HepG2 (cell line): ENCODE measurements at regions not wholly inside any gene's neighbourhood (a gene's known extent, or its start where the extent isn't known, plus 50 kb on each side); places are given as distances from the start of the nearest gene placed in this dataset.

ENCODE experiments used
- ATAC-seq: fragments of 200-7000 bp; cut with Tn5 transposase; 3 replicates; pipeline ENCODE4 v1.9.1; 2020; ENCODE audit warnings: mild to moderate bottlenecking, moderate library complexity
- BruUV-seq: library from RNA; stranded (reverse); fragments of 400-500 nt; replicated peaks from 2 replicates; lab custom pipeline; 2021; lab: Mats Ljungman, UMichigan
- CTCF ChIA-PET: fragments of 300-600 bp; formaldehyde crosslinking; extraction: SDS; loops from one replicate; lab custom pipeline; 2021; ENCODE audit warnings: low total read pairs, inconsistent platforms, low intra/inter-chr PET ratio; lab: Yijun Ruan, JAX
- POLR2A ChIA-PET: fragments of 350-600 bp; sonication (Branson Sonifier 250); formaldehyde crosslinking; loops from one replicate; lab custom pipeline; 2020; ENCODE audit warnings: antibody characterized with exemption, inconsistent platforms; lab: Yijun Ruan, JAX
- DNase-seq: peaks from one replicate; pipeline ENCODE4 v3.0.0-alpha.2; 2015; ENCODE audit warnings: low spot score
- FAIRE-seq: peaks from 3 replicates; lab custom pipeline; 2011; peaks lifted over from hg19 to GRCh38; lab: Jason Lieb, UNC
- H2AFZ ChIP-seq: one replicate; pipeline ENCODE4 v1.6.1; 2011; ENCODE audit warnings: low read length, inconsistent platforms
- H3K27ac ChIP-seq: fragments of 300-600 bp; 3 replicates; pipeline ENCODE4 v1.8.0; 2011; ENCODE audit warnings: mixed run types, mild to moderate bottlenecking, mixed read lengths, low read length, inconsistent platforms; ENCODE audit not compliant: insufficient read depth; ENCODE audit errors: extremely low read length
- H3K27me3 ChIP-seq, 2 experiments: fragments of 200-600 bp in 1 of 2; 2 replicates in 1 of 2; 3 replicates in 1 of 2; pipeline versions ENCODE4 v1.6.0 to v1.8.0; 2011; ENCODE audit warnings: low read length in 2 of 2, mild to moderate bottlenecking in 2 of 2, moderate library complexity in 2 of 2, inconsistent platforms in 1 of 2; ENCODE audit not compliant: insufficient read depth in 2 of 2, control insufficient read depth in 1 of 2
- H3K36me3 ChIP-seq, 2 experiments: fragments of 200-600 bp in 1 of 2; replicated peaks in 1 of 2; 2 replicates in 1 of 2; 3 replicates in 1 of 2; pipeline versions ENCODE4 v1.5.1 to v1.8.0; 2011; ENCODE audit warnings: low read length in 2 of 2, inconsistent platforms in 1 of 2; ENCODE audit not compliant: insufficient read depth in 2 of 2, control insufficient read depth in 1 of 2
- H3K4me1 ChIP-seq: 2 replicates; pipeline ENCODE4 v1.5.1; 2012; ENCODE audit warnings: low read length, inconsistent platforms; ENCODE audit not compliant: insufficient read depth
- H3K4me2 ChIP-seq: 2 replicates; pipeline ENCODE4 v1.6.0; 2011; ENCODE audit warnings: low read depth, low read length, inconsistent platforms
- H3K4me3 ChIP-seq, 3 experiments: fragments of 200-600 bp in 1 of 3; sonication (generic), shearing (Covaris generic) in 1 of 3; replicated peaks in 1 of 3; 2 replicates each; pipeline ENCODE4 v1.5.1; 2011 to 2016; ENCODE audit warnings: low read length in 3 of 3, inconsistent platforms in 2 of 3, low read depth in 2 of 3, mild to moderate bottlenecking in 2 of 3, control low read depth in 1 of 3, mixed read lengths in 1 of 3; ENCODE audit not compliant: insufficient read depth in 1 of 3
- H3K79me2 ChIP-seq: one replicate; pipeline ENCODE4 v1.6.1; 2011; ENCODE audit warnings: low read length, inconsistent platforms; ENCODE audit not compliant: insufficient read depth
- H3K9ac ChIP-seq: 2 replicates; pipeline ENCODE4 v1.6.0; 2011; ENCODE audit warnings: mild to moderate bottlenecking, low read depth, low read length, inconsistent platforms; ENCODE audit not compliant: insufficient read depth
- H3K9me3 ChIP-seq: 2 replicates; pipeline ENCODE4 v1.5.1; 2012; ENCODE audit warnings: mild to moderate bottlenecking, low read length
- H4K20me1 ChIP-seq: 2 replicates; pipeline ENCODE4 v1.6.0; 2011; ENCODE audit warnings: inconsistent platforms, mild to moderate bottlenecking, low read length, moderate library complexity; ENCODE audit not compliant: insufficient read depth
- CENPX ChIP-seq: sonication (generic); formaldehyde crosslinking; IDR thresholded peaks from 2 replicates; pipeline ENCODE4 v1.9.0; 2021; ENCODE audit warnings: mild to moderate bottlenecking, missing genetic modification reagents, moderate library complexity
- KLF11 ChIP-seq: IDR thresholded peaks from 2 replicates; pipeline ENCODE4 v1.6.1; 2016; ENCODE audit warnings: missing compliant biosample characterization
- RBFOX2 ChIP-seq: fragments of 200-400 bp; formaldehyde crosslinking; IDR thresholded peaks from 2 replicates; pipeline ENCODE4 v1.6.1; 2017; ENCODE audit warnings: low read depth, mild to moderate bottlenecking, low read length
- SNAPC2 ChIP-seq: sonication (generic); formaldehyde crosslinking; IDR thresholded peaks from 2 replicates; pipeline ENCODE4 v1.8.1; 2022; ENCODE audit warnings: mild to moderate bottlenecking, missing genetic modification reagents
- SP140L ChIP-seq: sonication (generic); formaldehyde crosslinking; IDR thresholded peaks from 2 replicates; pipeline ENCODE4 v1.4.0; 2020; ENCODE audit warnings: missing genetic modification reagents, borderline replicate concordance
- ZNF343 ChIP-seq: sonication (generic); formaldehyde crosslinking; IDR thresholded peaks from 2 replicates; pipeline ENCODE4 v1.4.0; 2020; ENCODE audit warnings: mild to moderate bottlenecking, missing genetic modification reagents
- ZNF781 ChIP-seq: sonication (generic); formaldehyde crosslinking; IDR thresholded peaks from 2 replicates; pipeline ENCODE4 v1.5.1; 2020; ENCODE audit warnings: borderline replicate concordance, mild to moderate bottlenecking, missing genetic modification reagents; ENCODE audit errors: not compliant biosample characterization
- ZNF790 ChIP-seq: sonication (generic); formaldehyde crosslinking; IDR thresholded peaks from 2 replicates; pipeline ENCODE4 v1.8.0; 2022; ENCODE audit warnings: missing genetic modification reagents, mild to moderate bottlenecking, borderline replicate concordance
- WGBS: methylation state at CpG from one replicate; pipeline ENCODE4 v1.1.6; 2017; ENCODE audit warnings: low lambda C conversion rate; 5-methylcytosine and 5-hydroxymethylcytosine counted together
- in situ Hi-C: cut with HindIII; loops from 2 replicates; pipeline ENCODE4 v1.10.0; 2017; ENCODE audit warnings: low pct_unique_long_range_greater_than_20kb; ENCODE audit not compliant: extremely low pct_ligation_motif_present
- intact Hi-C: fragments of 100-400 bp; cut with micrococcal nuclease; formaldehyde crosslinking; loops from one replicate; pipeline ENCODE4 v1.10.0; 2022; ENCODE audit not compliant: unreplicated experiment
- TF ChIP-seq, protein P1 (sequence below): sonication (generic); formaldehyde crosslinking; IDR thresholded peaks from 2 replicates; pipeline ENCODE4 v1.5.0; 2020; ENCODE audit warnings: missing genetic modification reagents
- TF ChIP-seq, protein P2 (sequence below): sonication (generic); formaldehyde crosslinking; IDR thresholded peaks from 2 replicates; pipeline ENCODE4 v1.8.1; 2022; ENCODE audit warnings: mild to moderate bottlenecking, missing genetic modification reagents
- TF ChIP-seq, protein P3 (sequence below): sonication (generic); formaldehyde crosslinking; IDR thresholded peaks from 2 replicates; pipeline ENCODE4 v1.5.0; 2020; ENCODE audit warnings: mild to moderate bottlenecking, missing genetic modification reagents
- TF ChIP-seq, protein P4 (sequence below): sonication (generic); formaldehyde crosslinking; IDR thresholded peaks from 2 replicates; pipeline ENCODE4 v1.8.0; 2022; ENCODE audit warnings: mild to moderate bottlenecking, missing genetic modification reagents

DNA sequence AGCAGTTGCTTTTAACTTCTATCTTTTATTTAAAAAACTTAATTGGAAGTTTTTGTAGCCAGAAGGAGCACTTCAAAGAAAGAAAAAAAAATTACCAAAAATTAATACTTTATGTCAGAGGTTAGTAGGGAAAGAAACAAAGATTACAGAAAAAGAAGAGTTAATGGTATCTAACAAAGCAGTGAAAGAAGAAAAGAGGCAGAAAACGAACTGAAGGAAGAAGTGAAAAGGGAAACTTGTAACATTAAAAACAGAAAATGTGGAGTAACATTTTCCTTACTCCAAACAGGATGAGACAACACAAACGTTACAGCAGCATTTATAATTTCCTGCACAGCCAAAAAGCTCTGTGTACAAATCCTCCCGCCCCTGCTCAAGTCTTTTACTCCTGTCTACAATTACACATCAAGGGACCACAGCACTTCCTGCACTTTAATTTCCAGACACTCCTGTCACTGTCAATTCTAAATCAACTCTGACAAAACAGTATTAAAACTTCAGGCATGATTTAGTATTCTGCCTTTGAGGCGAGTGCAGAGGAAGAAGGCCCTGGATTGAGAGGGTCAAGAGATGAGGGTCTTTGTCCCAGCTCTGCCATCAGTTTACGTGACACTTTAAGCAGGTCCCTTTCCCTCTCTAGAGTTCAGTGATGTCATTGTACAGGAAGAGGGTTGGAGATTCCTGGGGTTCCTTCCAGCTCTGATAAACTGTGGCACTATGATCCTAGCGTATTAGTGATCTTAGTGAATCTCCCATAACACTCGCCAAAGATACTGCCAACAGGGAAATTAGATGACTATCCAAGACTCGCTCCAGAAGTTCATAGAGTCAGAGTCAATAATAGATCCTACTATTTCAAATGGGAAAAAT, 53.2 kb upstream of the LSM14A start:
- ChIA-PET CTCF (no interaction called here), POLR2A (no interaction called here)
- TF ChIP-seq ZNF790 = no peak
- no peak for TF ChIP-seq ZNF343
- no peak for TF ChIP-seq KLF11 (CRISPR knock-in tag)
- no peak for TF ChIP-seq SP140L (CRISPR knock-in tag)
- TF ChIP-seq, protein P1, sequence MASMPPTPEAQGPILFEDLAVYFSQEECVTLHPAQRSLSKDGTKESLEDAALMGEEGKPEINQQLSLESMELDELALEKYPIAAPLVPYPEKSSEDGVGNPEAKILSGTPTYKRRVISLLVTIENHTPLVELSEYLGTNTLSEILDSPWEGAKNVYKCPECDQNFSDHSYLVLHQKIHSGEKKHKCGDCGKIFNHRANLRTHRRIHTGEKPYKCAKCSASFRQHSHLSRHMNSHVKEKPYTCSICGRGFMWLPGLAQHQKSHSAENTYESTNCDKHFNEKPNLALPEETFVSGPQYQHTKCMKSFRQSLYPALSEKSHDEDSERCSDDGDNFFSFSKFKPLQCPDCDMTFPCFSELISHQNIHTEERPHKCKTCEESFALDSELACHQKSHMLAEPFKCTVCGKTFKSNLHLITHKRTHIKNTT (CRISPR knock-in tag) = no peak
- TF ChIP-seq CENPX (CRISPR knock-in tag) = no peak
- TF ChIP-seq RBFOX2 = no peak
- TF ChIP-seq, protein P2, sequence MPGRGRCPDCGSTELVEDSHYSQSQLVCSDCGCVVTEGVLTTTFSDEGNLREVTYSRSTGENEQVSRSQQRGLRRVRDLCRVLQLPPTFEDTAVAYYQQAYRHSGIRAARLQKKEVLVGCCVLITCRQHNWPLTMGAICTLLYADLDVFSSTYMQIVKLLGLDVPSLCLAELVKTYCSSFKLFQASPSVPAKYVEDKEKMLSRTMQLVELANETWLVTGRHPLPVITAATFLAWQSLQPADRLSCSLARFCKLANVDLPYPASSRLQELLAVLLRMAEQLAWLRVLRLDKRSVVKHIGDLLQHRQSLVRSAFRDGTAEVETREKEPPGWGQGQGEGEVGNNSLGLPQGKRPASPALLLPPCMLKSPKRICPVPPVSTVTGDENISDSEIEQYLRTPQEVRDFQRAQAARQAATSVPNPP = no peak
- TF ChIP-seq, protein P3, sequence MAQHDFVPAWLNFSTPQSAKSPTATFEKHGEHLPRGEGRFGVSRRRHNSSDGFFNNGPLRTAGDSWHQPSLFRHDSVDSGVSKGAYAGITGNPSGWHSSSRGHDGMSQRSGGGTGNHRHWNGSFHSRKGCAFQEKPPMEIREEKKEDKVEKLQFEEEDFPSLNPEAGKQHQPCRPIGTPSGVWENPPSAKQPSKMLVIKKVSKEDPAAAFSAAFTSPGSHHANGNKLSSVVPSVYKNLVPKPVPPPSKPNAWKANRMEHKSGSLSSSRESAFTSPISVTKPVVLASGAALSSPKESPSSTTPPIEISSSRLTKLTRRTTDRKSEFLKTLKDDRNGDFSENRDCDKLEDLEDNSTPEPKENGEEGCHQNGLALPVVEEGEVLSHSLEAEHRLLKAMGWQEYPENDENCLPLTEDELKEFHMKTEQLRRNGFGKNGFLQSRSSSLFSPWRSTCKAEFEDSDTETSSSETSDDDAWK (CRISPR knock-in tag) = no peak
- no peak for TF ChIP-seq ZNF781 (CRISPR knock-in tag)
- TF ChIP-seq, protein P4, sequence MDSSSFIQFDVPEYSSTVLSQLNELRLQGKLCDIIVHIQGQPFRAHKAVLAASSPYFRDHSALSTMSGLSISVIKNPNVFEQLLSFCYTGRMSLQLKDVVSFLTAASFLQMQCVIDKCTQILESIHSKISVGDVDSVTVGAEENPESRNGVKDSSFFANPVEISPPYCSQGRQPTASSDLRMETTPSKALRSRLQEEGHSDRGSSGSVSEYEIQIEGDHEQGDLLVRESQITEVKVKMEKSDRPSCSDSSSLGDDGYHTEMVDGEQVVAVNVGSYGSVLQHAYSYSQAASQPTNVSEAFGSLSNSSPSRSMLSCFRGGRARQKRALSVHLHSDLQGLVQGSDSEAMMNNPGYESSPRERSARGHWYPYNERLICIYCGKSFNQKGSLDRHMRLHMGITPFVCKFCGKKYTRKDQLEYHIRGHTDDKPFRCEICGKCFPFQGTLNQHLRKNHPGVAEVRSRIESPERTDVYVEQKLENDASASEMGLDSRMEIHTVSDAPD = no peak
- no peak for TF ChIP-seq SNAPC2
- no peaks in the 10 kb centered on the region for H3K36me3 ChIP-seq
- no peaks in the 10 kb centered on the region for H3K9me3 ChIP-seq
- no peaks in the 10 kb centered on the region for H3K79me2 ChIP-seq
- ATAC-seq = no peak
- intact Hi-C loops (no loop called here), in situ Hi-C loops (no loop called here)
- no peaks in the 10 kb centered on the region for H3K4me1 ChIP-seq
- H3K4me2 ChIP-seq = no peak overlapping the region
- no peak for FAIRE-seq
- DNase-seq = no peak
- no peak overlapping the region for H2AFZ ChIP-seq
- peaks cover 0 to 5% of the 10 kb centered on the region in 2 experiments; a peak in 1 of 5 replicates for H3K27me3 ChIP-seq
- no peaks in the 10 kb centered on the region for H4K20me1 ChIP-seq
- H3K4me3 ChIP-seq = no peak overlapping the region
- WGBS = 20% methylated on average over 8 of the region's 8 CpGs
- H3K9ac ChIP-seq = no peak overlapping the region
- no peak overlapping the region for H3K27ac ChIP-seq
- BruUV-seq = no TSS peak
